GM23248 (cell line): ENCODE measurements at regions not wholly inside any gene's neighbourhood (a gene's known extent, or its start where the extent isn't known, plus 50 kb on each side); places are given as distances from the start of the nearest gene placed in this dataset.

Source experiments
- DNase-seq: peaks from one replicate; pipeline ENCODE4 v3.0.0-alpha.2; 2015
- H2AFZ ChIP-seq: fragments of 200-600 bp; sonication (generic); 2 replicates; pipeline ENCODE4 v1.6.1; 2016; ENCODE audit warnings: antibody characterized with exemption
- H3F3A ChIP-seq: fragments of 200-600 bp; sonication (generic); 2 replicates; pipeline ENCODE4 v1.6.1; 2016; ENCODE audit warnings: mild to moderate bottlenecking, antibody characterized with exemption, mixed run types; ENCODE audit not compliant: insufficient read depth
- H3K27ac ChIP-seq: fragments of 200-600 bp; sonication (generic); 2 replicates; pipeline ENCODE4 v1.5.1; 2016; ENCODE audit warnings: mild to moderate bottlenecking
- H3K27me3 ChIP-seq: fragments of 200-600 bp; sonication (generic); replicated peaks from 2 replicates; pipeline ENCODE4 v1.6.1; 2016; ENCODE audit warnings: mild to moderate bottlenecking; ENCODE audit not compliant: insufficient read depth
- H3K36me3 ChIP-seq: fragments of 200-600 bp; sonication (generic); 2 replicates; pipeline ENCODE4 v1.6.1; 2016; ENCODE audit warnings: low read depth, mild to moderate bottlenecking
- H3K4me1 ChIP-seq: fragments of 200-600 bp; sonication (generic); 2 replicates; pipeline ENCODE4 v1.6.1; 2016; ENCODE audit warnings: mild to moderate bottlenecking; ENCODE audit not compliant: insufficient read depth
- H3K4me2 ChIP-seq: fragments of 200-600 bp; sonication (generic); one replicate; pipeline ENCODE4 v1.6.1; 2016; ENCODE audit warnings: mild to moderate bottlenecking; ENCODE audit not compliant: unreplicated experiment
- H3K4me3 ChIP-seq: fragments of 200-600 bp; sonication (generic); 2 replicates; pipeline ENCODE4 v1.5.1; 2016; ENCODE audit warnings: mild to moderate bottlenecking
- H3K79me2 ChIP-seq: fragments of 200-600 bp; sonication (generic); 2 replicates; pipeline ENCODE4 v1.6.1; 2016; ENCODE audit warnings: mild to moderate bottlenecking; ENCODE audit not compliant: insufficient read depth
- H3K9ac ChIP-seq: fragments of 200-600 bp; sonication (generic); 2 replicates; pipeline ENCODE4 v1.6.1; 2016; ENCODE audit warnings: mild to moderate bottlenecking
- H3K9me2 ChIP-seq: fragments of 200-600 bp; sonication (generic); 2 replicates; pipeline ENCODE4 v1.6.1; 2016; ENCODE audit warnings: mixed run types, mild to moderate bottlenecking, moderate library complexity; ENCODE audit not compliant: insufficient read depth
- H3K9me3 ChIP-seq: fragments of 200-600 bp; sonication (generic); one replicate; pipeline ENCODE4 v1.6.1; 2017; ENCODE audit warnings: low read depth
- H4K20me1 ChIP-seq: fragments of 200-600 bp; sonication (generic); 2 replicates; pipeline ENCODE4 v1.6.0; 2016; ENCODE audit not compliant: insufficient read depth
- EZH2 ChIP-seq: fragments of 200-600 bp; sonication (generic); IDR thresholded peaks from 2 replicates; pipeline ENCODE4 v1.6.1; 2018; ENCODE audit warnings: antibody characterized with exemption, mild to moderate bottlenecking; ENCODE audit not compliant: insufficient read depth, poor library complexity, severe bottlenecking
- EZH2phosphoT487 ChIP-seq: fragments of 200-600 bp; sonication (generic); IDR thresholded peaks from 2 replicates; pipeline ENCODE4 v1.6.1; 2018; ENCODE audit warnings: antibody characterized with exemption, moderate library complexity, mild to moderate bottlenecking, low read depth; ENCODE audit not compliant: insufficient read depth
- WGBS, 2 experiments: methylation state at CpG; one replicate each; pipeline ENCODE4 v1.1.6; 2015 to 2017; ENCODE audit warnings: low lambda C conversion rate in 2 of 2, low coverage in 1 of 2; ENCODE audit errors: missing lambda C conversion rate in 2 of 2; 5-methylcytosine and 5-hydroxymethylcytosine counted together
- in situ Hi-C: fragments of 300-500 bp; cut with MboI; formaldehyde crosslinking; loops from 2 replicates; pipeline ENCODE4 v1.15.0; 2020

DNA sequence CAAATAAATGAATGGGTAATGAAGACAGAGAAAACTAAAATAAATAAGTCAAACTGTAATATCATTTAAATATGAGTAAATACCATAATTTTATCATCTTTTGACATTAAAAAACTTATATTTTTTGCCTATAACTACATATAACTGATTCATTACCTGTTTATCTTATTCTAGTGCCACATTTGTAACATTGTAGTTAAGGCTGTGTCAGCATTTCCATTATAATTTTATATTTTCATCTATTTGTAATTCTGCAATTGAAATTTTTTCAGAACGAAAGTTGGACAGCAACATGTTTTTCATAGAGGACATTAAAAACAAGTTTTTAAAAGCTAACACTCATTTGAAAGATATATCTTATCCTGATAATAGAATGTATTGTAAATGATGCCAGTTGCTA, 1286.5 kb downstream of the LRFN5 start:
- Histone ChIP-seq H3K36me3 (no peaks in the 10 kb centered on the region), H3K79me2 (no peaks in the 10 kb centered on the region), H2AFZ (no peak overlapping the region), H3K27ac (no peak overlapping the region), H3K27me3 (no peaks in the 10 kb centered on the region), H3K4me3 (no peak overlapping the region), H3K9me2 (no peaks in the 10 kb centered on the region; the same call in 1 of the 2 replicates), H3K4me1 (no peaks in the 10 kb centered on the region), H3F3A (no peaks in the 10 kb centered on the region), H3K9me3 (no peaks in the 10 kb centered on the region), H3K4me2 (no peak overlapping the region), H3K9ac (no peak overlapping the region), H4K20me1 (no peaks in the 10 kb centered on the region)
- TF ChIP-seq EZH2: no peak
- no peak for TF ChIP-seq EZH2phosphoT487
- DNase-seq: no peak
- 7 to 13% methylated on average over 1 of the region's 1 CpG for WGBS, 2 experiments
- in situ Hi-C loops: no loop called here

DNA sequence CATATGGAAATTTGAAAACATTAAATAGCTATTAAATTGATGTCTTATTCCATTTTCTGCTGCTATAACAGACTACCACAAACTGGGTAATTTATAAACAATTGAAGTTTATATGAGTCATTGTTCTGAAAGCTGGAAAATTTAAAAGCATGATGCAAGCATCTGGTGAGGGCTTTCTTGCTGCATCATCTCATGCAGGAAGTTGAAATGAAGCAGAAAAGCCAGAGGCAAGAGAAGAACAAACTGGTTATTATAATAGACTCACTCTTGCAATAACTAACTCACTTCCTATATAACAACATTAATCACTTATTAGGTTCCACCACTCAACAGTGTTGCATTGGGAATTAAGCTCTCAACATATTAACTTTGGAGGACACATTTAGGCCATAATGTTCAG, 1277.4 kb downstream of the LRFN5 start:
- no peak overlapping the region for H3K9ac ChIP-seq
- no peaks in the 10 kb centered on the region for H3K9me3 ChIP-seq
- no peaks in the 10 kb centered on the region for H3K79me2 ChIP-seq
- peak overlapping the region; percentile 2 for H3K4me2 ChIP-seq
- H3K4me3 ChIP-seq: no peak overlapping the region
- H3K27ac ChIP-seq: peak overlapping the region; percentile 61
- H3K9me2 ChIP-seq: no peaks in the 10 kb centered on the region
- H3K36me3 ChIP-seq: no peaks in the 10 kb centered on the region
- peaks cover 4% of the 10 kb centered on the region; the same call in 1 of the 2 replicates for H3F3A ChIP-seq
- peaks cover 5% of the 10 kb centered on the region; the same call in 1 of the 2 replicates for H3K4me1 ChIP-seq
- TF ChIP-seq EZH2: no peak
- TF ChIP-seq EZH2phosphoT487: no peak
- in situ Hi-C loops: no loop called here
- peak; percentile 84 for DNase-seq
- no peaks in the 10 kb centered on the region for H3K27me3 ChIP-seq
- no peaks in the 10 kb centered on the region for H4K20me1 ChIP-seq
- peak overlapping the region; percentile 28; the same call in 1 of the 2 replicates for H2AFZ ChIP-seq

DNA sequence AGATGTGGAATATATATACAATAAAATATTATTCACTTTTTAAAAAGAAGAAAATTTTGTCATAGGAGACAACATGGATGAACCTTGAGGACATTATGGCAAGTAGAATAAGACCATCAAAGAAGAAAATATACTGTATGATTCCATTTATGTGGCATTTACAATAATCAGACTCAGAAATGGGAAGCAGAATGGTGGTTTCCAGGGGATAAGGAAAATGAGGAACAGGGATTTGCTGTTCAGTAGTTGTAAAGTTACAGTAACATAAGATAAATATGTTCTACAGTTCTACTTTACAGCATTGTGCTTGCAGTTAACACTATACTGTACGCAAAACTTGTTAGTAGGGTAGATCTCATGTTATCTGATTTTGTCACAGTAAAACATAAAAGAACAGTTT, 1271.0 kb downstream of the LRFN5 start:
- H3K36me3 ChIP-seq: no peaks in the 10 kb centered on the region
- no peaks in the 10 kb centered on the region for H3K4me1 ChIP-seq
- H4K20me1 ChIP-seq: no peaks in the 10 kb centered on the region
- H3K4me2 ChIP-seq: no peak overlapping the region
- 93 to 95% methylated on average over 1 of the region's 1 CpG for WGBS, 2 experiments
- H2AFZ ChIP-seq: no peak overlapping the region
- no peak overlapping the region for H3K27ac ChIP-seq
- H3K27me3 ChIP-seq: no peaks in the 10 kb centered on the region
- no peaks in the 10 kb centered on the region for H3K79me2 ChIP-seq
- H3K4me3 ChIP-seq: no peak overlapping the region
- no peaks in the 10 kb centered on the region for H3F3A ChIP-seq
- in situ Hi-C loops: no loop called here
- H3K9me3 ChIP-seq: no peaks in the 10 kb centered on the region
- no peaks in the 10 kb centered on the region for H3K9me2 ChIP-seq
- H3K9ac ChIP-seq: no peak overlapping the region
- TF ChIP-seq EZH2phosphoT487 (no peak), EZH2 (no peak)
- DNase-seq: no peak

DNA sequence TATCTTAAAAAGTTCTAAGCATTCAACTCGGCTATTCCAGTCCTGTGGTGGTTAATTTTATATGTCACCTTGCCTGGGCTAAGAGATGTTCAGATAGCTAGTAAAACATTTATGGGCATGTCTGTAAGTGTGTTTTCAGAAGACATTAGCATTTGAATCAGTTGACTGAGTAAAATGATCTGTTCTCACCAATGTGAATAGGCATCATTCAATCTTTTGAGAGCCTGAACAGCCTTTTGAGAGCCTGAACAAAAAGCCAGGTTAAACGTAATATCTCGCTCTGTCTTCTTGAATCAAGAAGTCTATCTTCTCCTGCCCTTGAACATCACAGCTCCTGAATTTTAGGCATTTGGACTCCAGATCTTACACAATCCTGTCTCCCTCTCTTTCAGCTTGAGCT, 1266.1 kb downstream of the LRFN5 start:
- Histone ChIP-seq H3K27me3 (no peaks in the 10 kb centered on the region), H4K20me1 (no peaks in the 10 kb centered on the region), H3K27ac (no peak overlapping the region), H3K9me3 (no peaks in the 10 kb centered on the region), H3K79me2 (no peaks in the 10 kb centered on the region), H3F3A (no peaks in the 10 kb centered on the region), H3K9me2 (no peaks in the 10 kb centered on the region), H3K4me1 (no peaks in the 10 kb centered on the region), H3K36me3 (no peaks in the 10 kb centered on the region), H2AFZ (no peak overlapping the region), H3K4me2 (no peak overlapping the region), H3K4me3 (no peak overlapping the region), H3K9ac (no peak overlapping the region)
- DNase-seq: no peak
- in situ Hi-C loops: no loop called here
- 75 to 81% methylated on average over 3 of the region's 3 CpGs for WGBS, 2 experiments
- TF ChIP-seq EZH2phosphoT487 (no peak), EZH2 (no peak)

DNA sequence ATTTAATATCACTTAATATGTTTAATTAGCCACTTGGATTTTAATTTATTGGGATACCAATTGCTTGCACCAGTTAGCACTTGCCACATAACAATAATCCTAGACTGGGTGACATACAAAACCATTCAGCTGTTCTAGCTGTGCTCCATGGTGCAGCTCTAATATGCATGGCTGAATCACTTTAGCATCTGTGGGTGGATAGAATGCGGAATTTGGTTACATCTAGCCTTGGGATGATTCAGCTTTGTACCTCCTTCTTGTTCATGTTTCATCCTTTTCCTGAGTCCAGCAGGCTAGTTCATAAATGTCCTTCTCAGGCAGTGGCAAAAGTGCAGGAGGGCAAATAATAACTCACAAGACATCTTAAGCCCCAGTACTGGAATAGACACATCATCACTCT, 1263.0 kb downstream of the LRFN5 start:
- peak; percentile 81 for DNase-seq
- H3K9ac ChIP-seq: no peak overlapping the region
- no peaks in the 10 kb centered on the region for H3F3A ChIP-seq
- no peaks in the 10 kb centered on the region for H3K4me1 ChIP-seq
- H3K36me3 ChIP-seq: no peaks in the 10 kb centered on the region
- H3K4me2 ChIP-seq: no peak overlapping the region
- no peaks in the 10 kb centered on the region for H4K20me1 ChIP-seq
- H3K79me2 ChIP-seq: no peaks in the 10 kb centered on the region
- 9 to 20% methylated on average over 1 of the region's 1 CpG for WGBS, 2 experiments
- H3K4me3 ChIP-seq: no peak overlapping the region
- no peak overlapping the region for H3K27ac ChIP-seq
- H3K9me3 ChIP-seq: no peaks in the 10 kb centered on the region
- H3K9me2 ChIP-seq: no peaks in the 10 kb centered on the region
- no peaks in the 10 kb centered on the region for H3K27me3 ChIP-seq
- TF ChIP-seq EZH2phosphoT487 (no peak), EZH2 (no peak)
- H2AFZ ChIP-seq: no peak overlapping the region
- in situ Hi-C loops: no loop called here
